Liver (tissue), 3 donors: ENCODE measurements at regions not wholly inside any gene's neighbourhood (a gene's known extent, or its start where the extent isn't known, plus 50 kb on each side); places are given as distances from the start of the nearest gene placed in this dataset.

Source experiments
- CTCF ChIP-seq: fragments of 150-350 bp; IDR thresholded peaks from 2 replicates; pipeline ENCODE4 v1.5.1; 2017; ENCODE audit warnings: improper control_type of control experiment, low read depth, low read length; ENCODE audit not compliant: missing input control
- JUND ChIP-seq, 2 donors: IDR thresholded peaks; 2 replicates each; pipeline ENCODE4 v1.6.1; 2016; ENCODE audit warnings: antibody characterized with exemption in 2 of 2
- MAX ChIP-seq: IDR thresholded peaks from 2 replicates; pipeline ENCODE4 v1.6.1; 2016; ENCODE audit warnings: antibody characterized with exemption
- TAF1 ChIP-seq: conservative IDR thresholded peaks from 2 replicates; pipeline ENCODE4 v1.6.1; 2016; ENCODE audit warnings: antibody characterized with exemption, mild to moderate bottlenecking
- YY1 ChIP-seq: IDR thresholded peaks from 2 replicates; pipeline ENCODE4 v1.6.1; 2016; ENCODE audit warnings: antibody characterized with exemption, mild to moderate bottlenecking
- TF ChIP-seq, protein P1 (sequence below): IDR thresholded peaks from 2 replicates; pipeline ENCODE4 v1.6.1; 2016; ENCODE audit warnings: antibody characterized with exemption
- TF ChIP-seq, protein P2 (sequence below): IDR thresholded peaks from 2 replicates; pipeline ENCODE4 v1.6.1; 2016; ENCODE audit warnings: antibody characterized with exemption
- TF ChIP-seq, protein P3 (sequence below): IDR thresholded peaks from 2 replicates; pipeline ENCODE4 v1.6.1; 2016; ENCODE audit warnings: antibody characterized with exemption, mild to moderate bottlenecking
- donor health status: healthy.
- donor health status: healthy.

DNA sequence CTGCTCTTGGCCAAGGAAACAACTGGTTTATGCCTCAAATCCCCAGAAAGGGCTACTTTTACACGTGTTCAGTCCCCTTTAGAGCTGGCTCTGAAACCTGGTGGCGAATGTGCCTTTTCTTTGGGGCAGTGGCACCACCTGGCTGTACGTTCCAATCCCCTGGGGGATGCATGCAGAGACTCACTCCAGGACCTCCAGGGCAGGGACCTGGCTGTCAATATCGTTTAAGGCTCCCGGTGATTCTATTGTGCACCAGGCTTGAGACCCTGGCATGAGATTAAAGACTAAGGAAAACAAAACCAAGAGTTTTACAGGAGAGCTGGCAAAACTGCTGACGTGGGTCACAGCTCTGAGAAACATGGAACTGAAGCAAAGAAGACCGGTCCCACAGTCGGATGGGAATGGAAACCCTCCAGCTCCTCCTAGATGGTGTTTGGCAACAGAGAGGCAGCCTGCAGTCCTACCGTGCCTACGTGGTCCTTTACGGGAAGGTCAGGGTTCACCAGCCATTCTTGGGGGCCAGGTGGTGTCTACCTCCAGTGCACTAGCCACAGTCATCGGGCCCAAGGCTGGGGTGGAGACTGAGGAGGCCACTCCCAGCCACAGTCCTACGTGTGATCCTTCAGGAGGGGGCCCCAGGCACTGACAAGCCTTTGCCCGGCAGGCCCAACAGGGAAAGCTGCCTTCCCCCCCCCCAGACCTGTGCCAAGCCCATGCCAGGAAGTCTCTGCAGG is 203.3 kb upstream of the CST7 start:
- TF ChIP-seq, protein P1, sequence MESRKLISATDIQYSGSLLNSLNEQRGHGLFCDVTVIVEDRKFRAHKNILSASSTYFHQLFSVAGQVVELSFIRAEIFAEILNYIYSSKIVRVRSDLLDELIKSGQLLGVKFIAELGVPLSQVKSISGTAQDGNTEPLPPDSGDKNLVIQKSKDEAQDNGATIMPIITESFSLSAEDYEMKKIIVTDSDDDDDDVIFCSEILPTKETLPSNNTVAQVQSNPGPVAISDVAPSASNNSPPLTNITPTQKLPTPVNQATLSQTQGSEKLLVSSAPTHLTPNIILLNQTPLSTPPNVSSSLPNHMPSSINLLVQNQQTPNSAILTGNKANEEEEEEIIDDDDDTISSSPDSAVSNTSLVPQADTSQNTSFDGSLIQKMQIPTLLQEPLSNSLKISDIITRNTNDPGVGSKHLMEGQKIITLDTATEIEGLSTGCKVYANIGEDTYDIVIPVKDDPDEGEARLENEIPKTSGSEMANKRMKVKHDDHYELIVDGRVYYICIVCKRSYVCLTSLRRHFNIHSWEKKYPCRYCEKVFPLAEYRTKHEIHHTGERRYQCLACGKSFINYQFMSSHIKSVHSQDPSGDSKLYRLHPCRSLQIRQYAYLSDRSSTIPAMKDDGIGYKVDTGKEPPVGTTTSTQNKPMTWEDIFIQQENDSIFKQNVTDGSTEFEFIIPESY: no peak
- no peak for TF ChIP-seq MAX
- no peak for TF ChIP-seq CTCF
- TF ChIP-seq, protein P2, sequence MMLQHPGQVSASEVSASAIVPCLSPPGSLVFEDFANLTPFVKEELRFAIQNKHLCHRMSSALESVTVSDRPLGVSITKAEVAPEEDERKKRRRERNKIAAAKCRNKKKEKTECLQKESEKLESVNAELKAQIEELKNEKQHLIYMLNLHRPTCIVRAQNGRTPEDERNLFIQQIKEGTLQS: no peak
- no peak for TF ChIP-seq JUND (IDR thresholded peaks at IDR 0.05)
- TF ChIP-seq, protein P3, sequence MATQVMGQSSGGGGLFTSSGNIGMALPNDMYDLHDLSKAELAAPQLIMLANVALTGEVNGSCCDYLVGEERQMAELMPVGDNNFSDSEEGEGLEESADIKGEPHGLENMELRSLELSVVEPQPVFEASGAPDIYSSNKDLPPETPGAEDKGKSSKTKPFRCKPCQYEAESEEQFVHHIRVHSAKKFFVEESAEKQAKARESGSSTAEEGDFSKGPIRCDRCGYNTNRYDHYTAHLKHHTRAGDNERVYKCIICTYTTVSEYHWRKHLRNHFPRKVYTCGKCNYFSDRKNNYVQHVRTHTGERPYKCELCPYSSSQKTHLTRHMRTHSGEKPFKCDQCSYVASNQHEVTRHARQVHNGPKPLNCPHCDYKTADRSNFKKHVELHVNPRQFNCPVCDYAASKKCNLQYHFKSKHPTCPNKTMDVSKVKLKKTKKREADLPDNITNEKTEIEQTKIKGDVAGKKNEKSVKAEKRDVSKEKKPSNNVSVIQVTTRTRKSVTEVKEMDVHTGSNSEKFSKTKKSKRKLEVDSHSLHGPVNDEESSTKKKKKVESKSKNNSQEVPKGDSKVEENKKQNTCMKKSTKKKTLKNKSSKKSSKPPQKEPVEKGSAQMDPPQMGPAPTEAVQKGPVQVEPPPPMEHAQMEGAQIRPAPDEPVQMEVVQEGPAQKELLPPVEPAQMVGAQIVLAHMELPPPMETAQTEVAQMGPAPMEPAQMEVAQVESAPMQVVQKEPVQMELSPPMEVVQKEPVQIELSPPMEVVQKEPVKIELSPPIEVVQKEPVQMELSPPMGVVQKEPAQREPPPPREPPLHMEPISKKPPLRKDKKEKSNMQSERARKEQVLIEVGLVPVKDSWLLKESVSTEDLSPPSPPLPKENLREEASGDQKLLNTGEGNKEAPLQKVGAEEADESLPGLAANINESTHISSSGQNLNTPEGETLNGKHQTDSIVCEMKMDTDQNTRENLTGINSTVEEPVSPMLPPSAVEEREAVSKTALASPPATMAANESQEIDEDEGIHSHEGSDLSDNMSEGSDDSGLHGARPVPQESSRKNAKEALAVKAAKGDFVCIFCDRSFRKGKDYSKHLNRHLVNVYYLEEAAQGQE: no peak
- TF ChIP-seq YY1: no peak
- no peak for TF ChIP-seq TAF1
